ENCODE measurements at regions not wholly inside any gene's neighbourhood (a gene's known extent, or its start where the extent isn't known, plus 50 kb on each side); places are given as distances from the start of the nearest gene placed in this dataset.

DNA sequence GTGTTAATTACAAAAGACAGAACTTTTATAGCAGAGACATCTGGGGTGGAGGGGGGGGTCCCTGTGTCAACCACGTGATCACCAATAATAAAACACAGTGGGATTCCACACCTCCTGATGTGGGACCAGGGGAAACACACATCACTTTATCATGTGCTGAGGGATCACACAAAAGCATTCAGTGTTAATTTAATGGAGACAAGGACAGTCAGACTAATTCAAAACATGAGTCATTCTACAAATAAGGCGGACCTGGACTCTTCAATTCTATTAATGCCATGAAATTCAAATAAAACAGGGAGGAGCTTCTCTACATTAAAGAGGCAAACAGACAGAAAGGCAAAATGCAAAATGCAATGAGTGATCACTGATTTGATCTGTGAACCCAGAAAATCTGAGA lies 67.3 kb upstream of the PFKP start:
- TF ChIP-seq CTCF (tag by site-specific recombination; IDR thresholded peaks at IDR 0.05) (no peak), MYNN (tag by site-specific recombination; IDR thresholded peaks at IDR 0.05; ENCODE audit: borderline replicate concordance) (no peak), ZNF600 (tag by site-specific recombination; IDR thresholded peaks at IDR 0.05) (no peak)
